GM23338 (cell line): ENCODE measurements at regions not wholly inside any gene's neighbourhood (a gene's known extent, or its start where the extent isn't known, plus 50 kb on each side); places are given as distances from the start of the nearest gene placed in this dataset.

Source experiments
- CREB1 ChIP-seq: fragments of 250-450 bp; sonication (Bioruptor Pico); IDR thresholded peaks from 2 replicates; pipeline ENCODE4 v1.5.0; 2020; ENCODE audit warnings: low read depth, mild to moderate bottlenecking, moderate library complexity
- CTCF ChIP-seq, 2 experiments: fragments of 200-600 bp in 1 of 2; sonication (generic) in 1 of 2; conservative IDR thresholded peaks; 2 replicates each; pipeline versions ENCODE4 v1.5.1 to v1.6.1; 2016 to 2017; ENCODE audit warnings: antibody characterized with exemption in 2 of 2, low read depth in 2 of 2, mild to moderate bottlenecking in 2 of 2, moderate library complexity in 1 of 2
- EZH2 ChIP-seq: fragments of 200-600 bp; sonication (generic); IDR thresholded peaks from one replicate; pipeline ENCODE4 v1.8.0; 2017; ENCODE audit warnings: antibody characterized with exemption, mild to moderate bottlenecking, low read depth; ENCODE audit not compliant: unreplicated experiment
- EZH2phosphoT487 ChIP-seq: fragments of 200-600 bp; sonication (generic); IDR thresholded peaks from one replicate; pipeline ENCODE4 v1.8.1; 2018; ENCODE audit warnings: antibody characterized with exemption; ENCODE audit not compliant: unreplicated experiment
- JUNB ChIP-seq: IDR thresholded peaks from one replicate; pipeline ENCODE4 v1.6.1; 2016; ENCODE audit warnings: antibody characterized with exemption; ENCODE audit not compliant: unreplicated experiment

- no peak for TF ChIP-seq EZH2phosphoT487
- no peak for TF ChIP-seq CTCF (conservative IDR thresholded peaks at IDR 0.05; ENCODE audit: low read depth in 2 of 2)
- no peak for TF ChIP-seq CREB1 (CRISPR knock-in tag)
- TF ChIP-seq EZH2, result no peak
- TF ChIP-seq JUNB, result no peak
Observed at GRCh38 chr14:37668646-37669045, 73.2 kb downstream of the TTC6 start.
